ENCODE measurements at regions not wholly inside any gene's neighbourhood (a gene's known extent, or its start where the extent isn't known, plus 50 kb on each side); places are given as distances from the start of the nearest gene placed in this dataset.
"Not testable (repeated sequence)": the region's sequence is repeated elsewhere in the genome, so short reads cannot be mapped to it uniquely, and the experiment has no call there.

DNA sequence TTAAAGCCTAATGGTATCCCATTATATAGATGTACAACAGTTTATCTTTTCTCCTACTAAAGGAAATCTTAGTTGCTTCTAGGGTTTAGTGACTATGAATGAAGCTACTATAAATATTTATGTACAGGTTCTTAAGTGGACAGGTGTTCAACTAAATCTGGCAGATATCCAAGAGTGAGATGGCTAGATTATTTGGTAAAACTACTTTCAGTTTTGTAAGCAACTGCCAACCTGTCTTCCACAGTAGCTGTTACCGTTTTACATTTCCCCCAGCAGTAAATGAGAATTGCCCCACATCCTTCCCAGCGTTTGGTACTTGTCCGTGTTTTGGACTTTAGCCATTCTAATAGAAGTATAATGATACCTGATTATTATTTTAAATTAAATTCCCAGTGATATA is 144.9 kb upstream of the MAGI2 start:
- no peak overlapping the region for H3K14ac ChIP-seq (ENCODE audit: low read length)
- H3K27ac ChIP-seq (replicated peaks; ENCODE audit: low read length) = no peak overlapping the region
- no peak overlapping the region for H3K4ac ChIP-seq (ENCODE audit: low read length)
- no peak for DNase-seq (ENCODE audit: low spot score)
- no peaks in the 10 kb centered on the region for H3K9me3 ChIP-seq (replicated peaks in 1 of 2; ENCODE audit: control insufficient read depth in 2 of 2, insufficient read depth in 1 of 2, low read depth in 1 of 2, low read length in 2 of 2)
- H2BK15ac ChIP-seq (ENCODE audit: low read length) = no peak overlapping the region
- no peak overlapping the region for H4K91ac ChIP-seq (ENCODE audit: low read depth, low read length, poor library complexity)
- no peak overlapping the region for H3K4me2 ChIP-seq (ENCODE audit: insufficient read depth, low read length, poor library complexity, severe bottlenecking)
- H3K4me3 ChIP-seq (ENCODE audit: low read length in 2 of 2) = no peak overlapping the region
- no peak overlapping the region for H4K8ac ChIP-seq (ENCODE audit: low read depth, low read length)
- no peaks in the 10 kb centered on the region for H3K4me1 ChIP-seq (ENCODE audit: control insufficient read depth in 2 of 2, insufficient read depth in 1 of 2, low read depth in 1 of 2, low read length in 2 of 2)
- H3K18ac ChIP-seq (ENCODE audit: low read length) = no peak overlapping the region
- no peaks in the 10 kb centered on the region for H3K36me3 ChIP-seq (replicated peaks in 1 of 2; ENCODE audit: control insufficient read depth in 2 of 2, insufficient read depth in 2 of 2, low read length in 2 of 2)
- no peak overlapping the region for H3K9ac ChIP-seq (ENCODE audit: low read depth, low read length, poor library complexity)
- no peak overlapping the region for H2AFZ ChIP-seq (ENCODE audit: low read length)
- no peaks in the 10 kb centered on the region for H3K79me1 ChIP-seq (ENCODE audit: low read depth, low read length)
- no peak overlapping the region for H3K23ac ChIP-seq (ENCODE audit: low read depth, low read length, poor library complexity)
- WGBS, 2 donors (ENCODE audit: extremely low coverage in 2 of 2, insufficient read length in 2 of 2, insufficient replicate concordance in 1 of 2) = no CpG with 5 or more reads among the region's 3 CpGs
- H2AK5ac ChIP-seq (ENCODE audit: low read depth, low read length) = no peak overlapping the region
- H3K27me3 ChIP-seq (ENCODE audit: control insufficient read depth in 3 of 3, insufficient read depth in 3 of 3, low read depth in 1 of 3, low read length in 3 of 3) = no peaks in the 10 kb centered on the region
- no peak overlapping the region for H2BK12ac ChIP-seq (ENCODE audit: low read length)
- H2BK5ac ChIP-seq (ENCODE audit: low read length) = no peak overlapping the region
- H2BK120ac ChIP-seq (ENCODE audit: low read depth, low read length) = no peak overlapping the region

DNA sequence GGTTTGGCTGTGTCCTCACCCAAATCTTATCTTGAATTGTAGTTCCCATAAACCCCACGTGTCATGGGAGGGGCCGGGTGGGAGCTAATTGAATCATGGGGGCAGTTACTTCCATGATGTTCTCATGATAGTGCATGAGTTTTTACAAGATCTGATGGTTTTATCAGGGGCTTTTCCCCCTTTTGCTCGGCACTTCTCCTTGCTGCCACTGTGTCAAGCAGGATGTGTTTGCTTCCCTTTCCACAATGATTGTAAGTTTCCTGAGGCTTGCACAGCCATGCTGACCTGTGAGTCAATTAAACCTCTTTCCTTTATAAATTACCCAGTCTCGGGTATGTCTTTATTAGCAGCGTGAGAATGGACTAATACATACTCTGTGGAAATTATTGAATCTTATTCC is 141.2 kb upstream of the MAGI2 start:
- H3K79me1 ChIP-seq (ENCODE audit: low read depth, low read length); H3K9ac ChIP-seq (ENCODE audit: low read depth, low read length, poor library complexity); H2AK5ac ChIP-seq (ENCODE audit: low read depth, low read length); H4K91ac ChIP-seq (ENCODE audit: low read depth, low read length, poor library complexity); H3K4me1 ChIP-seq (ENCODE audit: control insufficient read depth in 2 of 2, insufficient read depth in 1 of 2, low read depth in 1 of 2, low read length in 2 of 2); H2AFZ ChIP-seq (ENCODE audit: low read length); H3K18ac ChIP-seq (ENCODE audit: low read length); H3K9me3 ChIP-seq (replicated peaks in 1 of 2; ENCODE audit: control insufficient read depth in 2 of 2, insufficient read depth in 1 of 2, low read depth in 1 of 2, low read length in 2 of 2); H3K36me3 ChIP-seq (replicated peaks in 1 of 2; ENCODE audit: control insufficient read depth in 2 of 2, insufficient read depth in 2 of 2, low read length in 2 of 2); H2BK15ac ChIP-seq (ENCODE audit: low read length); H3K14ac ChIP-seq (ENCODE audit: low read length); H4K8ac ChIP-seq (ENCODE audit: low read depth, low read length); H2BK5ac ChIP-seq (ENCODE audit: low read length); H3K23ac ChIP-seq (ENCODE audit: low read depth, low read length, poor library complexity); DNase-seq (ENCODE audit: low spot score); H3K27ac ChIP-seq (replicated peaks; ENCODE audit: low read length); H2BK120ac ChIP-seq (ENCODE audit: low read depth, low read length); H3K27me3 ChIP-seq (ENCODE audit: control insufficient read depth in 3 of 3, insufficient read depth in 3 of 3, low read depth in 1 of 3, low read length in 3 of 3); H3K4ac ChIP-seq (ENCODE audit: low read length); H2BK12ac ChIP-seq (ENCODE audit: low read length); H3K4me3 ChIP-seq (ENCODE audit: low read length in 2 of 2); H3K4me2 ChIP-seq (ENCODE audit: insufficient read depth, low read length, poor library complexity, severe bottlenecking): not testable (repeated sequence)
- no CpG with 5 or more reads among the region's 5 CpGs for WGBS, 2 donors (ENCODE audit: extremely low coverage in 2 of 2, insufficient read length in 2 of 2, insufficient replicate concordance in 1 of 2)

GRCh38 chr7:79593866-79594301 is 140.4 kb upstream of the MAGI2 start:
- Histone ChIP-seq H3K4me3 (ENCODE audit: low read length in 2 of 2) (no peak overlapping the region), H4K91ac (ENCODE audit: low read depth, low read length, poor library complexity) (no peak overlapping the region), H3K9me3 (replicated peaks in 1 of 2; ENCODE audit: control insufficient read depth in 2 of 2, insufficient read depth in 1 of 2, low read depth in 1 of 2, low read length in 2 of 2) (no peaks in the 10 kb centered on the region), H3K27ac (replicated peaks; ENCODE audit: low read length) (no peak overlapping the region), H3K36me3 (replicated peaks in 1 of 2; ENCODE audit: control insufficient read depth in 2 of 2, insufficient read depth in 2 of 2, low read length in 2 of 2) (no peaks in the 10 kb centered on the region), H4K8ac (ENCODE audit: low read depth, low read length) (no peak overlapping the region), H3K18ac (ENCODE audit: low read length) (no peak overlapping the region), H3K9ac (ENCODE audit: low read depth, low read length, poor library complexity) (no peak overlapping the region), H3K23ac (ENCODE audit: low read depth, low read length, poor library complexity) (no peak overlapping the region), H2AK5ac (ENCODE audit: low read depth, low read length) (no peak overlapping the region), H3K14ac (ENCODE audit: low read length) (no peak overlapping the region), H2BK120ac (ENCODE audit: low read depth, low read length) (no peak overlapping the region), H2BK5ac (ENCODE audit: low read length) (no peak overlapping the region), H3K79me1 (ENCODE audit: low read depth, low read length) (no peaks in the 10 kb centered on the region), H3K27me3 (ENCODE audit: control insufficient read depth in 3 of 3, insufficient read depth in 3 of 3, low read depth in 1 of 3, low read length in 3 of 3) (no peaks in the 10 kb centered on the region), H3K4me1 (ENCODE audit: control insufficient read depth in 2 of 2, insufficient read depth in 1 of 2, low read depth in 1 of 2, low read length in 2 of 2) (no peaks in the 10 kb centered on the region), H3K4ac (ENCODE audit: low read length) (no peak overlapping the region), H2AFZ (ENCODE audit: low read length) (no peak overlapping the region), H2BK15ac (ENCODE audit: low read length) (no peak overlapping the region), H3K4me2 (ENCODE audit: insufficient read depth, low read length, poor library complexity, severe bottlenecking) (no peak overlapping the region), H2BK12ac (ENCODE audit: low read length) (no peak overlapping the region)
- DNase-seq (ENCODE audit: low spot score) = no peak

DNA sequence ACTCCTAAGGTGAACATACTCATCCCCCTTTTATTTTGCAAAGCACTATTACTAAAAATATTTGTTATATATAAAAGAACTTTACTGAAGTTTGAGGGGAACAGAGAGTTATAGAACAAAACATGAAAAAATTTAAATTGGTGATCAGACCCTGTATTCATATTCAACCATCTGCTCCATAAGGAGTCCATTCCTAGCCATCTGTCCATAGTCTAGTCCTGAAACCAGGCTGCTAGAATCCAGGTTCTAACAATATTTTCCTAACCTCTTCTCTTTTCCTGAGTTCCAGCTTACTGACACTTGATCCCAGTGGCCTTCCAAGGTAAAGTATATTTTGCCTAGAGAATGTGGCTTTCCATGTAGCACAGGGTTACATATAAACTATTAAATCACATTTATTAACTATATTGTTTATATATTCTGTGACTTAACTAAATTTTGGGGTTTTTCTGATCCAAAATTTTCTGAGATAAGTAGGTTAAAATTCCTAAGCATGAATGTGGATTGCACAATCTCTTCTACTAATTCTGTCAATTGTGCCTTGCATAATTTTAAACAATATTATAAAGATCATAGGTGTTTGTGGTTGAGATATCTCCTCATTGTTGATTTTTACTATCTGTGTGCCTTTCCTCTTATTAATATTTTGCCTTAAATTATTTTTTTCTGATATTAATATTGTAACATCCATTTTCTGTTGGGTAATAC is 137.6 kb upstream of the MAGI2 start:
- no peak overlapping the region for H4K91ac ChIP-seq (ENCODE audit: low read depth, low read length, poor library complexity)
- H3K14ac ChIP-seq (ENCODE audit: low read length) = no peak overlapping the region
- H3K4me2 ChIP-seq (ENCODE audit: insufficient read depth, low read length, poor library complexity, severe bottlenecking) = no peak overlapping the region
- H3K18ac ChIP-seq (ENCODE audit: low read length) = no peak overlapping the region
- no peak overlapping the region for H3K27ac ChIP-seq (replicated peaks; ENCODE audit: low read length)
- H2BK5ac ChIP-seq (ENCODE audit: low read length) = no peak overlapping the region
- no peak overlapping the region for H2BK120ac ChIP-seq (ENCODE audit: low read depth, low read length)
- no peak overlapping the region for H2AFZ ChIP-seq (ENCODE audit: low read length)
- H4K8ac ChIP-seq (ENCODE audit: low read depth, low read length) = no peak overlapping the region
- no peak overlapping the region for H3K23ac ChIP-seq (ENCODE audit: low read depth, low read length, poor library complexity)
- no peak overlapping the region for H2BK15ac ChIP-seq (ENCODE audit: low read length)
- no peak overlapping the region for H2AK5ac ChIP-seq (ENCODE audit: low read depth, low read length)
- no peak overlapping the region for H3K9ac ChIP-seq (ENCODE audit: low read depth, low read length, poor library complexity)
- H3K9me3 ChIP-seq (replicated peaks in 1 of 2; ENCODE audit: control insufficient read depth in 2 of 2, insufficient read depth in 1 of 2, low read depth in 1 of 2, low read length in 2 of 2) = no peaks in the 10 kb centered on the region
- DNase-seq (ENCODE audit: low spot score) = no peak
- no peaks in the 10 kb centered on the region for H3K36me3 ChIP-seq (replicated peaks in 1 of 2; ENCODE audit: control insufficient read depth in 2 of 2, insufficient read depth in 2 of 2, low read length in 2 of 2)
- no peaks in the 10 kb centered on the region for H3K79me1 ChIP-seq (ENCODE audit: low read depth, low read length)
- H3K4me1 ChIP-seq (ENCODE audit: control insufficient read depth in 2 of 2, insufficient read depth in 1 of 2, low read depth in 1 of 2, low read length in 2 of 2) = no peaks in the 10 kb centered on the region
- H3K4ac ChIP-seq (ENCODE audit: low read length) = no peak overlapping the region
- H3K27me3 ChIP-seq (ENCODE audit: control insufficient read depth in 3 of 3, insufficient read depth in 3 of 3, low read depth in 1 of 3, low read length in 3 of 3) = no peaks in the 10 kb centered on the region
- no peak overlapping the region for H2BK12ac ChIP-seq (ENCODE audit: low read length)
- no peak overlapping the region for H3K4me3 ChIP-seq (ENCODE audit: low read length in 2 of 2)
